ENCODE measurements at regions not wholly inside any gene's neighbourhood (a gene's known extent, or its start where the extent isn't known, plus 50 kb on each side); places are given as distances from the start of the nearest gene placed in this dataset.

- no peak for TF ChIP-seq CTCF (IDR thresholded peaks at IDR 0.05; ENCODE audit: borderline replicate concordance, control extremely low read depth, extremely low read depth, insufficient read depth, missing control alignments)
- in situ Hi-C loops (cut with MboI; ENCODE audit: low sequenced_read_pairs, unreplicated experiment): no loop called here
- no peak for DNase-seq (ENCODE audit: low spot score)
Observed at GRCh38 chr10:80971461-80971860, 433.8 kb downstream of the SH2D4B start.

GRCh38 chr10:80976658-80977057 is 439.0 kb downstream of the SH2D4B start:
- no peak for DNase-seq (ENCODE audit: low spot score)
- in situ Hi-C loops (cut with MboI; ENCODE audit: low sequenced_read_pairs, unreplicated experiment): no loop called here
- TF ChIP-seq CTCF (IDR thresholded peaks at IDR 0.05; ENCODE audit: borderline replicate concordance, control extremely low read depth, extremely low read depth, insufficient read depth, missing control alignments): no peak

GRCh38 chr10:80985102-80985501 is 447.4 kb downstream of the SH2D4B start:
- no peak for DNase-seq (ENCODE audit: low spot score)
- in situ Hi-C loops (cut with MboI; ENCODE audit: low sequenced_read_pairs, unreplicated experiment): no loop called here
- no peak for TF ChIP-seq CTCF (IDR thresholded peaks at IDR 0.05; ENCODE audit: borderline replicate concordance, control extremely low read depth, extremely low read depth, insufficient read depth, missing control alignments)

GRCh38 chr10:80986596-80986995 is 448.9 kb downstream of the SH2D4B start:
- in situ Hi-C loops (cut with MboI; ENCODE audit: low sequenced_read_pairs, unreplicated experiment): no loop called here
- TF ChIP-seq CTCF (IDR thresholded peaks at IDR 0.05; ENCODE audit: borderline replicate concordance, control extremely low read depth, extremely low read depth, insufficient read depth, missing control alignments): no peak
- DNase-seq (ENCODE audit: low spot score): no peak

- in situ Hi-C loops (cut with MboI; ENCODE audit: low sequenced_read_pairs, unreplicated experiment): no loop called here
- no peak for DNase-seq (ENCODE audit: low spot score)
- no peak for TF ChIP-seq CTCF (IDR thresholded peaks at IDR 0.05; ENCODE audit: borderline replicate concordance, control extremely low read depth, extremely low read depth, insufficient read depth, missing control alignments)
Observed at GRCh38 chr10:80988755-80989154, 451.1 kb downstream of the SH2D4B start.

GRCh38 chr10:80996615-80997193 is 459.0 kb downstream of the SH2D4B start:
- TF ChIP-seq CTCF (IDR thresholded peaks at IDR 0.05; ENCODE audit: borderline replicate concordance, control extremely low read depth, extremely low read depth, insufficient read depth, missing control alignments): no peak
- DNase-seq (ENCODE audit: low spot score): no peak
- in situ Hi-C loops (cut with MboI; ENCODE audit: low sequenced_read_pairs, unreplicated experiment): no loop called here

Data from GM13976 (cell line).